HG03575 (cell line): ENCODE measurements at regions not wholly inside any gene's neighbourhood (a gene's known extent, or its start where the extent isn't known, plus 50 kb on each side); places are given as distances from the start of the nearest gene placed in this dataset.

Experiments
- ATAC-seq: cut with Tn5 transposase; IDR thresholded peaks from one replicate; pipeline ENCODE4 v1.9.1; 2021; ENCODE audit not compliant: unreplicated experiment, insufficient number of reproducible peaks, low FRiP score; ENCODE audit errors: extremely low read depth

DNA sequence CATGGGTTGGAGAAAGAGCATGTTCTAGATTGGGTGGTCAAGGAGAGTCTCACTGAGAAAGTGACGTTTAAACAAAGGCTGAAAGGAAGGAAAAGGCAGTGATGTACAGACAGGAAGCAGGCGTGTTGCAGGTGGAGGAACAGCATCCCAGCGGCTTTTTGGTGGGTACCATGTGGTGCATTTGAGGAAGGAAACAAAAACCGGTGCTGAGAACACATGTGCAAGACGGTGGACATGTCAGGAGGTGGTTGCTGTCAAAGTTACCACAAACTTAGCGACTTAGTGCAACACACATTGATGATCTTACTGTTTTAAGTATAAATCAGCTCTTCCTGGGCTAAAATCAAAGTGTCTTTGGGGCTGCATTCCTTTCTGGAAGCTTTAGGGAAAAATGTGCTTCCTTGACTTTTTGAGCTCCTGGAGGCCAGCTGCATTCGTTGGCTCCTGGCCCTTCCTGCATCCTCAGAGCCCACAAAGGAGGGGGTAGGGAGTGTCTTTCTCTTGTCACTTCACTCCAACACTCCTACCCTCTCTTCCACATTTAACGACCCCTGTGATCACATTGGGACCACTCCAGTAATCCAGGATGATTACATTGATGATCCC lies 380.6 kb downstream of the FBXO15 start:
- no peak for ATAC-seq

GRCh38 chr18:73758446-73758845 lies 389.2 kb downstream of the FBXO15 start:
- no peak for ATAC-seq

DNA sequence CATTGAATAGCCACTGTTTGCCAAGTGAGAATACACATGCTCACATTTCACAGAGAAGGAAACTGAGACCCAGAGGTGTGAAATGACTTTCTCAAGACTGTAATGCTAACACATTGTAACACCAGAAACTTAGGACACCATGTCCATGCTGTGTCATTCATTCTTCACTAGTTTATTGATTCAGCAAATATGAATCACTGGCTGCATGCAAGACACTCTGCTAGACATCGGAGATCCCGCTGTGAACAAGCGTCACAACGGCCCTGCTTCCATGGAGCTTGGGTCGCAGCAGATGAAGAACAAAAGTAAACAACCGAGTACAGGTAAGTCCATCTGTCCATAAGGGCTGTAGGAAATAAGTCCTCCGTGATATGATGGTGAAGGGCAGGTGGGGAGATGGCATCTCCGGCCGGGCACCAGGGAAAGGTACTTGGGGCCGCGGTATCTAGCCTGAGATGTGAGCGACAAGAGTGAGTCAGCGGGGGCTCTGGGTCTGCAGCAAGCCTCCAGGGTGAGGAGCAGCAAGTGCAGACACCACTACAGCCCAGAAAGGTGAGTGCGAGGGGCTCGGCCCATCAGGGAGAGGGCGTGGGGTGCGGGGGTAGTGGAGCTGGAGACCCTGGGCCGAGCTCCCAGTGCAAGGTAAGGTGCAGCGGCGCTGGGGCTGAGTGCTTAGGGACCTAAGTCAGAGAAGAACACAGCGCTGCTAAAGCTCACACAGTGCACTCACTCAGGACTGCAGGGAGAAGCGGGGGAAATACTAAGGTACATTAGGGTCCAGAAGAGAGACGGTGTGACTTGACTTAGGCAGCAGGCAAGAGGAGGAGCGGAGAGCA lies 391.2 kb downstream of the FBXO15 start:
- no peak for ATAC-seq

DNA sequence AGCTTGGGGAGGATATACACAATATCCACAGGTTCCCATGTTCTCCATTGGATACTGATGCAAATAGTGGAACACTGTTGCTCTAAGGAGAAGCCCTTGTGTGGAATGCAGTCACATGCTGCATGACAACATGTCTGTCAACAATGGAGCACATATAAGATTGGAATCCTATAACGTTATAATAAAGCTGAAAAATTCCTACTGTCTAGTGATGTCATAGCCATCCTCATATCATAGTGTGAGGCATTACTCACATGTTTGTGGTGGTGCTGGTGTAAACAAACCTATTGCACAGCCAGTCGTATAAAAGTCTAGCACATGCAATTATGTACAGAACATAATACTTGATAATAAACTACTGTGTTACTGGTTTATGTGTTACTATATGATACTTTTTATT lies 394.7 kb downstream of the FBXO15 start:
- no peak for ATAC-seq

GRCh38 chr18:73752546-73752945 lies 395.1 kb downstream of the FBXO15 start:
- ATAC-seq, result no peak

GRCh38 chr18:73750052-73750451 lies 397.6 kb downstream of the FBXO15 start:
- ATAC-seq, result no peak

DNA sequence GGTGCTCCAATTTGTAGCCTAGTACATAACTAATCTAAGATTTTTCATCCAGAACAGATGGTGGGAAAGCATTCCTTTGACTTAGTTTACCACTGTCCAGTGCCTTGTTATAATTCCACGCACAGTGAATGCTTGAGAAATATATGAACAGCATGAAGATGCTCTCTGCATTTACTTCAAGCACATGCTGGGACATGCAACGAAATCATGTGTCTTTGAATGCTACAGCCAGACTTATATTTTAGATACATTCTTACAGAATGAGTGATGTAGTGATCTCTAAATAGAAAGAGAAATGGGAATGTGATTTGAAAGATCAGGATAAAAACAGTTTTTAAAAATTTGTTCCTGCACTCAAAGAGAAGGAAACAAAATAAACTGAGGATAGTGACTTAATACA lies 398.3 kb downstream of the FBXO15 start:
- no peak for ATAC-seq

DNA sequence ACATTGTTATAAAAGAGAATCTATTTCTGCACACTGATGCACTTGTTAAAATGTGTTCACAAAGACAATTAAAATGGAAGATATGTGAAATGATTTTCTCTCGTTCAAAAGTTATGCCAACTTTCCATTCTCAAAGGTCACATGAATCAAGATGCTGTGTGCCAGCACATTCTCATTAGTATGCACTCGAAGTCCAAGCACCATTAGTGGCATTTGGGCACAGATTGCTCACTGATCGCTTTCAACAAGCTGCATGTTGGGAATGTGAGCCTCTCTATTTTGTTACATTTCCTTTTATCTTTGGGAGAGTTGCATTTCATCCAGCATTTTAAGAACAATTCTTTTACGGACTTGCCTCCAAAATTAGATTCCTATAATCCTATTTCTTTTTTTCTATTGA lies 398.9 kb downstream of the FBXO15 start:
- no peak for ATAC-seq

DNA sequence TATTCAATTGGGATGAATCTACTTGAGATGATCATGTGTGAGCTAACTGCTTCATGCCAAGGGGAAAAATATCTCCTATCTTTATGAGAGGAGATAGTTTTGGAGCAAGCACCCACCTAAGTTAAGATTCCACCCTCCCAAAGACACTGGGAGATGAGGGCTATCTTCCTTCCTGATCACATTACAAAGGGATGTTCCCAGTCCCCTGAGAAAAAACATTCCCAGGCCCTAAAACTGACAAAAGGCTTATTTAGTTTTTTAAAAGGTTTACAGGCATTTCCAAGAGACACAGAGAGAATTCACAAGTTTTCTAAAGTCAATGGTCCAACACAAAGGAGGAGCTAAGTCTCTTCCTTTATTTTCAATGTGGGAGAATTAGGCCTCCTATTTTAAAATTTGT lies 401.5 kb downstream of the FBXO15 start:
- ATAC-seq, result no peak

- no peak for ATAC-seq
Measured at GRCh38 chr18:73742957-73743356, 404.7 kb downstream of the FBXO15 start.

GRCh38 chr18:73741946-73742345 lies 405.7 kb downstream of the FBXO15 start:
- no peak for ATAC-seq

- ATAC-seq, result no peak
Measured at GRCh38 chr18:73739098-73739497, 408.5 kb downstream of the FBXO15 start.

GRCh38 chr18:73737990-73738389 lies 409.6 kb downstream of the FBXO15 start:
- no peak for ATAC-seq

GRCh38 chr18:73735836-73736235 lies 411.8 kb downstream of the FBXO15 start:
- ATAC-seq, result no peak

- no peak for ATAC-seq
Measured at GRCh38 chr18:73733806-73734314, 413.8 kb downstream of the FBXO15 start.

GRCh38 chr18:73733376-73733775 lies 414.3 kb downstream of the FBXO15 start:
- ATAC-seq, result no peak

- no peak for ATAC-seq
Measured at GRCh38 chr18:73728657-73729056, 419.0 kb downstream of the FBXO15 start.

DNA sequence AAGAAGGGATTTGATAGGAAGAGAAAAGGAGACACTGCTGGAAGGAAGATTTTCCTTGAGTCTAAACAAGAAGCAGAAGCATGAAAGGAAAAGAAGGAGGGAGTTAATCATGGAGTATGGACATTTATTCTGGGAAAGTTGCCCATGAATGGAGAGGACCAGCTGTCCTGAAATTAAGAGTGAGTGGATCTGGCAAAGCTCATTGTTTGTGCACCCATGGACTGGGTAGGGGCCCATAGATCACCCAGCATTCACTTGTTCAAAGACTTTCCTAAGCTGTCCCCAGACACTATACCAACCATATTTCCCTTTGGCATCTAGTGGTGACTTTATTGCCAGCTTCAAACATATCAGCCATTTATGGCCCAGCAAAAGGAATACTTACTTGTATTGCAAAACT lies 422.7 kb downstream of the FBXO15 start:
- ATAC-seq, result no peak

DNA sequence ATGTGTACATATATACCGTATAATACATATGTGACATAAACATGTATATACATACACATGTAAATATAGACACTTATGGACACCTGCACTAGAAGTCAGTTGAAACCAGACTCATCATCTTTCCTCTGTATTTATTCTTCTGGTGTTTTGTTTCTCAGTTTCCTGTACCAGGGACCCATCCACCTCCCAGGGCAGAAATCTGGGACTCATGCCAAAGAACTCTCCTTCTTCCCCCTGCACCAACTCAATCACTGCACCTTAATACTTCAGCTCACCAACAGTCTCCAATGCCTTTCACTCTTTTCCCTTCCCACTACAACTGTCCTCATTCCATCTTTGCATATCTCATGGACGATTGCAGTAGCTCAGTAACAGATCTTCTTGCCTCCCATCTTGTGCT lies 428.0 kb downstream of the FBXO15 start:
- no peak for ATAC-seq

DNA sequence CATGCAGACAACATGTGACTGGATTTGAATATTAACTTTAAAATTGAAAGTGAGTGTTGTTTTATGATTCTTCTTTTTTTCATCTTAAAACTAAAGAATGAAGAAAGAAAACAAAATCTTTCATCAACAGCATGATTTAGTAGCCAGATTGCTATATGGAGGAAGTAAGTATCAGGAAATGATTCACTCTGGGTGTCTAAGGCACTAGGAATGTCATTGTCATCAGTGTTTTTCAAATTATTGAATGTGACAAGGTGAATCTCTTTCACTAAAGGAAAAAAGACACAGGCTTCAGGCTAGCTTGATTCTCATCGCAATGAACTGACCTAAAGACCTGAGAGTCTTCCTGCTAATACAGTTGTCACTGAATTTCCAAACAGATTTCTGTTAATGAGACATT lies 430.1 kb downstream of the FBXO15 start:
- ATAC-seq, result no peak
